AG04449 (cell line): ENCODE measurements at regions not wholly inside any gene's neighbourhood (a gene's known extent, or its start where the extent isn't known, plus 50 kb on each side); places are given as distances from the start of the nearest gene placed in this dataset.

ENCODE experiments used
- CTCF ChIA-PET: fragments of 350-600 bp; formaldehyde crosslinking; extraction: SDS; loops from one replicate; lab custom pipeline; 2021; ENCODE audit warnings: antibody characterized with exemption; lab: Yijun Ruan, JAX
- POLR2A ChIA-PET: fragments of 400-600, 350-600 bp; formaldehyde crosslinking; extraction: SDS; loops from one replicate; lab custom pipeline; 2020; ENCODE audit warnings: antibody characterized with exemption, inconsistent platforms; lab: Yijun Ruan, JAX
- DNase-seq: peaks from one replicate; pipeline ENCODE4 v3.0.0-alpha.2; 2010; ENCODE audit warnings: low read depth, low spot score
- H3K4me3 ChIP-seq: 2 replicates; pipeline ENCODE4 v1.5.1; 2011; ENCODE audit warnings: low read depth, mild to moderate bottlenecking, control low read depth, low read length
- TF ChIP-seq, protein P1 (sequence below): IDR thresholded peaks from one replicate; pipeline ENCODE4 v1.5.1; 2011; ENCODE audit warnings: mild to moderate bottlenecking, moderate library complexity, low read length, control low read depth, inconsistent platforms; ENCODE audit not compliant: insufficient read depth; ENCODE audit errors: missing control alignments

DNA sequence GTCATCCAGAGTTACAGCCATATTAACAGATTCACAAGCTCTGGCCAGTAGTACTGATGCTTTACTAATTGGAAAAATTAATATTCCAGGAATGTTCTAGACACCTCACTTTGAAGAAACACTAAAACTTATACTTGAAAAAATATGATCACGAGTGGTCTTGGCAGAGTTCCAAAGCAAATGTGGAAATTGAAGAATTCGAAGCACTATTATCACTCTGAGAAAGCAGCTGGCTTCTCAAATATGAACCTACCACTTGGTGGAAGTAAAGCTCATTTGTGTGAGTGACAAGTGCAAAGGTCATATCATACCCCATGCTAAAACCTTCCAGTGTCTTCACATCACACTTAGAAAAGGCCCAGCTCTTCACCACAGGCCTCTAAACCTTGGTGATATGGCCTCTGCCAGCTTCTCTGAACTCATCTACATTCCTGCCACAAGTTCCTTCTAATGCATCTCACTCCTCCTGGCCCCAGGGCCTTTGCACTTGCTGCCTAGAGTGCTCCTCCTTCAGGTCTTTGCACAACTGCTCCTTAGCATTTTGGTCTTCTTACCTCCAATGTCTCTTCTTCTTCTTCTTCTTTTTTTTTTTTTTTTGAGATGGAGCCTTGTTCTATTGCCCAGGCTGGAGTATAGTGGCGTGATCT is 175.7 kb upstream of the SMIM23 start:
- TF ChIP-seq, protein P1, sequence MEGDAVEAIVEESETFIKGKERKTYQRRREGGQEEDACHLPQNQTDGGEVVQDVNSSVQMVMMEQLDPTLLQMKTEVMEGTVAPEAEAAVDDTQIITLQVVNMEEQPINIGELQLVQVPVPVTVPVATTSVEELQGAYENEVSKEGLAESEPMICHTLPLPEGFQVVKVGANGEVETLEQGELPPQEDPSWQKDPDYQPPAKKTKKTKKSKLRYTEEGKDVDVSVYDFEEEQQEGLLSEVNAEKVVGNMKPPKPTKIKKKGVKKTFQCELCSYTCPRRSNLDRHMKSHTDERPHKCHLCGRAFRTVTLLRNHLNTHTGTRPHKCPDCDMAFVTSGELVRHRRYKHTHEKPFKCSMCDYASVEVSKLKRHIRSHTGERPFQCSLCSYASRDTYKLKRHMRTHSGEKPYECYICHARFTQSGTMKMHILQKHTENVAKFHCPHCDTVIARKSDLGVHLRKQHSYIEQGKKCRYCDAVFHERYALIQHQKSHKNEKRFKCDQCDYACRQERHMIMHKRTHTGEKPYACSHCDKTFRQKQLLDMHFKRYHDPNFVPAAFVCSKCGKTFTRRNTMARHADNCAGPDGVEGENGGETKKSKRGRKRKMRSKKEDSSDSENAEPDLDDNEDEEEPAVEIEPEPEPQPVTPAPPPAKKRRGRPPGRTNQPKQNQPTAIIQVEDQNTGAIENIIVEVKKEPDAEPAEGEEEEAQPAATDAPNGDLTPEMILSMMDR: no peak
- POLR2A ChIA-PET: no interaction called here
- CTCF ChIA-PET: interaction anchor here (1.4 kb wide), 1 partner anchor 9 kb away, joined by 4 read pairs; no protein-coding TSS in a partner anchor
- DNase-seq: no peak
- no peak overlapping the region for H3K4me3 ChIP-seq

DNA sequence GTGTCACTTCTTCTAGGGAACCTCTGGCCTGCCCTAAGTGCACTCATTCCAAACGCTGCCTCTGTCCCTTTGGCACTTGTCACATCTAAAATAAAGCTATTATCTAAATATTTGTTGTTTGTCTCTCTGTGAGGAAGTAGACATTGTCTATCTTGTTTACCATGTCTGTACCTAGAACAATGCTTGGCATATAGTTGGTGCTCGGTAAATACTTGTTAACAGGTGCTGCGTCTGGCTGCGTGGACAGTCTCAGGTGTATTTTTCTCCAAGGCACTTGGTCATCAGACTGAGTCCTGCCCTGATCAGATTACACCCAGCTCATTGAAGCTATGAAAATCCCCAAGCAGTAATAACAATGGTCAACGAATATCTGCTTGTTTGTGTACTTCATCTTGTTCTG is 174.9 kb upstream of the SMIM23 start:
- POLR2A ChIA-PET: no interaction called here
- CTCF ChIA-PET: interaction anchor here (1.3 kb wide), 1 partner anchor 20 kb away, joined by 4 read pairs; no protein-coding TSS in a partner anchor
- no peak for DNase-seq
- no peak overlapping the region for H3K4me3 ChIP-seq
- TF ChIP-seq, protein P1: no peak

DNA sequence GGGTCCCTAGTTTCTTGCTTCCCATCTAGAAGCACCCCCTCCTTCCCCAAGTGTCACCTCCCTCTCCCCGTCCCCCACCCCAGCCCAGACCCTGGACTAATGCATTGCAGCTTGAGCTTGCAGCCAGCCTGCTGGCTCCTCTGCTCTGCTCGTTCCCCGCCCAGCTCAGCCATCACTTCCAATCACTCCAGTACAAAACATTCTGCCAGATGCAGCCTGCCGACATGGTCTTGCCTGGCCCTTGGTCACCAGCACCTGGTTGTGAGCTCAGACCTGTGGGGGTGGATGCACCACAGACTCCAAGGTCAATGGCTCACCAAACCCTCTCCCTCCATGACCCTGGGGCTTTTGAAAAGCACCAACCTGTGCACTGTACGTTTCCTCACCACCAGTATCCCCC is 172.9 kb upstream of the SMIM23 start:
- POLR2A ChIA-PET: no interaction called here
- TF ChIP-seq, protein P1: no peak
- H3K4me3 ChIP-seq: no peak overlapping the region
- CTCF ChIA-PET: no interaction called here
- no peak for DNase-seq

DNA sequence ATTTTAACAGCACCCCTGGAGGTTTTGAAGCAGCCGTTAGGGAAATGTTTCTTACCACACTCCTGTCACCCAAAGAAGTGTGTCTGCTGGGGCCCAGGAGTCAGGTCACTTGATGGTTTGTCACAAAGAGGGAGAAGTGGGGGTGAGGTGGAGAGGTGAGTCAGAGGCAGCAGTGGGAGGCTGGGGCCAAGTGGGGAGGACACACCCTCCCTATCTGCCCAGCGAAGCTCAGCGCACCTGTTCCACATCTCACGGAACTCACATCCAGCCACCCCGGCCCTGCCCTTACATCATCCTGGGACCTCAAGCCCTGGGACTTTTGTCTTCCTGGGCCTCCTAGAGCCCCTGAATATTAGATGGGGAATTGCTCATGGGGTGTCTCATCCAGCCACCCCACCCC is 171.1 kb upstream of the SMIM23 start:
- TF ChIP-seq, protein P1: no peak
- H3K4me3 ChIP-seq: no peak overlapping the region
- CTCF ChIA-PET: interaction anchor here (0.8 to 1.5 kb wide), 4 partner anchors 10 to 292 kb away, joined by 3 read pairs; no protein-coding TSS in a partner anchor
- POLR2A ChIA-PET: no interaction called here
- no peak for DNase-seq

DNA sequence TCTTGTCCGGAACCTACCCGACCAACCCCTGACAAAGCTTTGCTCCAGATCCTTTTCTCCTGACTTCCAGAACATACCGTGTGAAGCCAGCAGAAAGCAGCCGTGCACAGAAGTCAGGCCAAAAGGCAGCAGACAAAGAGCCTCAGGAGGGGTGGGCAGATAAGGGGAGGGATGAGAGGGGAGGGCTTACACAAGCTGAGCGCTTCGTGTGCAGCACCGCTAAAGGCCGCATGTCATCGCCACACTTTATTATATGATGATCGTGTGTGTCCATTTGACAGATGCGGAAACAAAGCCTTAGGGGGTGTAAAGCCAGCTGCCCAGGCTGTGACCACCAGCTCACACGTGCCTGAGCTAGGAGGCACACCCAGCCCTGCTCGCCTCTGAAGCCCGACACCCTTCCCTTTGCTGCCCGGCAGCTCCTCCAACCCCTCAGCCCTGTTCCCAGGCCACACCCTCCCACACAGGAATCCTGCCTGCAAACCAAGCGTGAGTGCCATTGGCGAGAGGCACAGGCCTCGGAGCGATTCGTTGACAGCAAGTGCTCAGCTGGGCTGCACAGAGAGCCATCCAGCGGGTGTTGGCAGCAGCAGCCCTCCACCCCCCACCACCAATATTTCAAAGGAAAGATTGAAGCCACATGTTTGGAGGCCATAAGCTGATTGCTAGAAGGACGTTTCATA is 170.5 kb upstream of the SMIM23 start:
- no peak overlapping the region for H3K4me3 ChIP-seq
- ChIA-PET POLR2A (no interaction called here), CTCF (interaction anchor here (0.8 to 1.5 kb wide), 5 partner anchors 11 to 292 kb away, joined by 3 read pairs; no protein-coding TSS in a partner anchor)
- no peak for DNase-seq
- TF ChIP-seq, protein P1: no peak
